ENCODE measurements at regions not wholly inside any gene's neighbourhood (a gene's known extent, or its start where the extent isn't known, plus 50 kb on each side); places are given as distances from the start of the nearest gene placed in this dataset.
A peak's percentile ranks its signal among the peaks of the same experiment; 100 is the strongest.
"Not testable (repeated sequence)": the region's sequence is repeated elsewhere in the genome, so short reads cannot be mapped to it uniquely, and the experiment has no call there.

DNA sequence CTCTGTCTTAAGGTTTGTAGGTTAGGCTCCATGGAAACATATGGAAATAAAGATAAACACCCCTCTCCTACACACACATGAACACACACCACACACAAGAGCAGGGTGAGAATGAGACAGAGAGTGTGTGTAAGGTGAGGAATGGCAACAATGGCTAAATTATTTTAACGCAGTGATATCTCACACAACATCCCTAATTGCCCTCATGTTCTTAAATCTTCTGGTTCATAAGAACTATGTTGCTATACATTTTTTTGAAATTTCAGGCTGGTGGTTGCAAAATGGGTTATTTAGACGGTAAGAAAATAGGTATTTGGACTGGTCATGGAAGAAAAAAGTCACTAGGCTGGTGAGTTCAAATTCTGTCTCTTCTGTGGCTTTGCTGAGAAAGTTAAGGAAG is 316.7 kb upstream of the ESRRG start:
- no peaks in the 10 kb centered on the region for H3K27me3 ChIP-seq
- H3K9me3 ChIP-seq: peaks cover 0 to 4% (median 0%) of the 10 kb centered on the region in 4 donors
- H3K4me3 ChIP-seq: no peak overlapping the region
- H3K36me3 ChIP-seq: no peaks in the 10 kb centered on the region
- H3K4me1 ChIP-seq: no peaks in the 10 kb centered on the region
- H3K27ac ChIP-seq: no peak overlapping the region
- TF ChIP-seq, protein P1, sequence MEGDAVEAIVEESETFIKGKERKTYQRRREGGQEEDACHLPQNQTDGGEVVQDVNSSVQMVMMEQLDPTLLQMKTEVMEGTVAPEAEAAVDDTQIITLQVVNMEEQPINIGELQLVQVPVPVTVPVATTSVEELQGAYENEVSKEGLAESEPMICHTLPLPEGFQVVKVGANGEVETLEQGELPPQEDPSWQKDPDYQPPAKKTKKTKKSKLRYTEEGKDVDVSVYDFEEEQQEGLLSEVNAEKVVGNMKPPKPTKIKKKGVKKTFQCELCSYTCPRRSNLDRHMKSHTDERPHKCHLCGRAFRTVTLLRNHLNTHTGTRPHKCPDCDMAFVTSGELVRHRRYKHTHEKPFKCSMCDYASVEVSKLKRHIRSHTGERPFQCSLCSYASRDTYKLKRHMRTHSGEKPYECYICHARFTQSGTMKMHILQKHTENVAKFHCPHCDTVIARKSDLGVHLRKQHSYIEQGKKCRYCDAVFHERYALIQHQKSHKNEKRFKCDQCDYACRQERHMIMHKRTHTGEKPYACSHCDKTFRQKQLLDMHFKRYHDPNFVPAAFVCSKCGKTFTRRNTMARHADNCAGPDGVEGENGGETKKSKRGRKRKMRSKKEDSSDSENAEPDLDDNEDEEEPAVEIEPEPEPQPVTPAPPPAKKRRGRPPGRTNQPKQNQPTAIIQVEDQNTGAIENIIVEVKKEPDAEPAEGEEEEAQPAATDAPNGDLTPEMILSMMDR (IDR thresholded peaks at IDR 0.05): no peak
- TF ChIP-seq POLR2A (IDR thresholded peaks at IDR 0.05): no peak
- DNase-seq: no peak

DNA sequence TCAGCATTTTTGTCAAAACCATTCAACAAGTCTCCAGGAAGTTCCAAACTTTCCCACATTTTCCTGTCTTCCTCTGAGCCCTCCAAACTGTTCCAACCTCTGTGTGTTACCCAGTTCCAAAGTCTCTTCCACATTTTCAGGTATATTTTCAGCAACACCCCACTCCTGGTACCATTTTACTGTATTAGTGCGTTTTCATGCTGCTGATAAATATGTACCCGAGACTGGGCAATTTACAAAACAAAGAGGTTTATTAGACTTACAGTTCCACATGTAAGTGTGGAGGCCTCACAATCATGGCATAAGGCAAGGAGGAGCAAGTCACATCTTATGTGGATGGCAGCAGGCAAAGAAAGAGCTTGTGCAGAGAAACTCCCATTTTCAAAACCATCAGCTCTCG is 315.9 kb upstream of the ESRRG start:
- H3K4me3 ChIP-seq, H3K27me3 ChIP-seq, H3K27ac ChIP-seq, DNase-seq, H3K36me3 ChIP-seq, H3K9me3 ChIP-seq, H3K4me1 ChIP-seq: not testable (repeated sequence)

DNA sequence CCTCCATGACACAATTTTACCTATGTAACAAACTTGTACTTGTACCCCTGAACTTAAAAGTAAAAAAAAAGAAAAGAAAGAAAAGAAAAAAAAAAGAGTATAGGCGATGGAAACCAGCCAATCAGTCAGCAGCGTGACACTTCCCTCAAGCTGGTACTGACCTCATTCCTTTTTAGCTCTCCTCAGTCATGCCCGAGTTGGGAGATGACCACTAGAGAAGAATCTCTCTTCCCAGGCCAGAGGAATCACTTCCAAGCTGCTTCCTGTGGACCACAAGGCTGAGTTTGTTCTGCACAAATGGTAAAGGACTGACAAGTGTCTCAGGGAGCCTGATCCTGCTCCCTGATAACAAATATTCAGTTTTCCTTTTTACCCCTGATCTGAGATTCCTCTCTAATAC is 313.5 kb upstream of the ESRRG start:
- H3K4me1 ChIP-seq: no peaks in the 10 kb centered on the region
- no peaks in the 10 kb centered on the region for H3K36me3 ChIP-seq
- peaks cover 0 to 4% (median 0%) of the 10 kb centered on the region in 4 donors for H3K9me3 ChIP-seq
- TF ChIP-seq, protein P1 (IDR thresholded peaks at IDR 0.05): no peak
- no peak for TF ChIP-seq POLR2A (IDR thresholded peaks at IDR 0.05)
- H3K4me3 ChIP-seq: no peak overlapping the region
- no peak overlapping the region for H3K27ac ChIP-seq
- no peak for DNase-seq
- H3K27me3 ChIP-seq: no peaks in the 10 kb centered on the region

DNA sequence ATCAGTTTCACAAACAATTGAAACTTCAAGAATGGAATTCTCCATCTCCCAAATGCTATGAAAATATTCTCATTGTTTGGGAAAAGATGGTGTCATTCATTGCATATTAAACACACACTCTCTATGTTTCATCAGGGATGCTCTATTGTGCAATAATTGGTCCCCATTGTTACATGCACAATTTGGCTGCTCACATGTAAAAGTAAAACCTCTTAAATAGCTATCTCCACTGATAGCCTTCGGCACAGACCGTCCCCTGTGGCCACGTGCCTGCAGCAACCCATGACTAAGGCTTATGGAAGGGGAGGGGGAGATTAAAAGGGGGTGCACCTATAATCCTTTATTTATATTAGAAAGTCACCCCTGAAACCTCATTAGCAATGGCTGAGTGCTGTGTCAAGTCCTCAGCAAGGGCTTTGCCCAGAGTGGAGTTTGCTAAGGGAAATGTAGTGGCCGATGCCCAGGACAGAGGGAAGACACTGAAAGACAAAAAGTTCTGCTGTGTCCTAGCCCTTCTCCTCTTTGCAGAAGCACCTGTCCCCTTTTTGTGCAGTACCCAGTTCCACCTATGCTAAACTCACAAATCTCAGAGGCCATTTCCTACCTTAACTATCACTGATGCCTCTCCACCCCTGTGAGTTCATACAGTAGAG is 309.6 kb upstream of the ESRRG start:
- Histone ChIP-seq H3K27ac (no peak overlapping the region), H3K27me3 (no peaks in the 10 kb centered on the region), H3K9me3 (no peaks in the 10 kb centered on the region), H3K36me3 (no peaks in the 10 kb centered on the region), H3K4me3 (no peak overlapping the region), H3K4me1 (no peaks in the 10 kb centered on the region)
- no peak for DNase-seq
- TF ChIP-seq, protein P1 (IDR thresholded peaks at IDR 0.05): no peak
- TF ChIP-seq POLR2A (IDR thresholded peaks at IDR 0.05): no peak

DNA sequence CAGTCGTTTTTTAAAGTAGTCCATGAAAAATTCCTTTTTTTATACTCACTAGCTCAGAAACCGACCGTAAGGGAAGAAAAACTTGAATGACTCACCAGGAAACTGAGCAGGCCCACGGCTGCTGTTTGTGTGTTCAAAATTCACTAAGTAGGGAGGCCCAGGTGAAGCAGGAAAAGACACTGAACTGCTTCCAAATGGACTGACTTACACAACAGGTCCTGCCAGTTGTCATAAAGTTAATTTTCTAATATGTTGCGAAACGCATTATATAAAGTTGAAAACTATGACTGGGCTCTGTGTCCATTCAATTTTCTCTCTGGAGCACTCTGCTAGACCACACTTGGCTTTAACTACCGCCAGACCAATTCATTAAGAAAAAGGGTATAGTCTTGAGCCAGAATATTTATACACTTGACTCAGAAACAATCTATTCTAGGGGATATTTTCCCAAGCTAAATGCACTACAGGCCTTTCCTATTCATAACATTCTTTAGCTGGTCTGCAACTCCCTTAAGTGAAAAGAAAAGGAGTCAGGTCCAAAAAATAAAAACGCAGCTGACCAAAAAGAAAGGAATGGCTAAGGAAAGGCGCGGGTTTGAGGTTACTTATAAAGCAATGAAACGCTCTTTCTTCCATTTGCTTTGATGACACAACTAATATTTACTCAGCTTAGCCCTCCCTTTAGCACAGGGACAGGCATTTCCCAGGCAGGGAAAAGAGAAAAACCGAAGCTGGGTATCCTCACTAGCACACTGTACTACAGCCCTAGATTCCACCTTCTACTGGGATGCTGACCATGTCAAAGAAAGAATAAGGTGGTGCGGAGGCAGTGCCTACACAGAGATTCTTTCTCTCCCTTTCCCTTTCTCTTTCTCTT is 306.3 kb upstream of the ESRRG start:
- H3K4me3 ChIP-seq: no peak overlapping the region
- H3K36me3 ChIP-seq: no peaks in the 10 kb centered on the region
- no peak overlapping the region for H3K27ac ChIP-seq
- DNase-seq: peak in 1 of 3 donors; percentile 62
- no peaks in the 10 kb centered on the region for H3K4me1 ChIP-seq
- H3K9me3 ChIP-seq: no peaks in the 10 kb centered on the region
- H3K27me3 ChIP-seq: no peaks in the 10 kb centered on the region
- TF ChIP-seq, protein P1 (IDR thresholded peaks at IDR 0.05): no peak
- no peak for TF ChIP-seq POLR2A (IDR thresholded peaks at IDR 0.05)

- Histone ChIP-seq H3K27me3 (no peaks in the 10 kb centered on the region), H3K36me3 (no peaks in the 10 kb centered on the region), H3K27ac (no peak overlapping the region), H3K9me3 (no peaks in the 10 kb centered on the region), H3K4me1 (no peaks in the 10 kb centered on the region), H3K4me3 (no peak overlapping the region)
- no peak for TF ChIP-seq POLR2A (IDR thresholded peaks at IDR 0.05)
- DNase-seq: no peak
Measured at GRCh38 chr1:217027403-217028080, 304.3 kb upstream of the ESRRG start.
